Endodermal cell (in vitro differentiated cells): ENCODE measurements at regions not wholly inside any gene's neighbourhood (a gene's known extent, or its start where the extent isn't known, plus 50 kb on each side); places are given as distances from the start of the nearest gene placed in this dataset.

Experiments
- DNase-seq: peaks from one replicate; pipeline ENCODE4 v3.0.0-alpha.2; 2017
- H3K27ac ChIP-seq: 2 replicates; pipeline ENCODE4 v1.5.1; 2013; ENCODE audit warnings: mild to moderate bottlenecking, low read depth, low read length, moderate library complexity
- H3K27me3 ChIP-seq: 2 replicates; pipeline ENCODE4 v1.6.1; 2013; ENCODE audit warnings: mild to moderate bottlenecking, low read length, moderate library complexity; ENCODE audit not compliant: insufficient read depth, control insufficient read depth, poor library complexity, severe bottlenecking
- H3K36me3 ChIP-seq: 2 replicates; pipeline ENCODE4 v1.7.0; 2013; ENCODE audit warnings: mild to moderate bottlenecking, low read length, moderate library complexity; ENCODE audit not compliant: control insufficient read depth, insufficient read depth
- H3K4me1 ChIP-seq: one replicate; pipeline ENCODE4 v1.7.0; 2013; ENCODE audit warnings: low read length; ENCODE audit not compliant: control insufficient read depth, insufficient read depth
- H3K4me3 ChIP-seq: 2 replicates; pipeline ENCODE4 v1.5.1; 2013; ENCODE audit warnings: mild to moderate bottlenecking, low read length, moderate library complexity
- H3K9ac ChIP-seq: 2 replicates; pipeline ENCODE4 v1.6.1; 2013; ENCODE audit warnings: mild to moderate bottlenecking, low read length, moderate library complexity; ENCODE audit not compliant: poor library complexity, severe bottlenecking; ENCODE audit errors: extremely low read depth
- H3K9me3 ChIP-seq: 2 replicates; pipeline ENCODE4 v1.6.1; 2013; ENCODE audit warnings: mild to moderate bottlenecking, low read length, moderate library complexity; ENCODE audit not compliant: control insufficient read depth
- H3K27ac Mint-ChIP-seq: 2 replicates; pipeline ENCODE4 v1.8.0; 2020; ENCODE audit warnings: mixed read lengths
- H3K27me3 Mint-ChIP-seq: 2 replicates; pipeline ENCODE4 v1.8.0; 2021; ENCODE audit warnings: mild to moderate bottlenecking, mixed read lengths; ENCODE audit not compliant: insufficient read depth
- H3K36me3 Mint-ChIP-seq: 2 replicates; pipeline ENCODE4 v1.8.0; 2020; ENCODE audit warnings: low read depth, mixed read lengths
- H3K4me1 Mint-ChIP-seq: 2 replicates; pipeline ENCODE4 v1.8.0; 2020; ENCODE audit warnings: mixed read lengths
- H3K4me3 Mint-ChIP-seq: 2 replicates; pipeline ENCODE4 v1.8.0; 2020; ENCODE audit warnings: mild to moderate bottlenecking, moderate library complexity, mixed read lengths
- H3K9me3 Mint-ChIP-seq: 2 replicates; pipeline ENCODE4 v1.8.0; 2020; ENCODE audit warnings: mild to moderate bottlenecking, mixed read lengths
- CTCF ChIP-seq: fragments of 200-600 bp; sonication (generic); conservative IDR thresholded peaks from 2 replicates; pipeline ENCODE4 v1.5.0; 2021; ENCODE audit warnings: antibody characterized with exemption, mild to moderate bottlenecking
- WGBS, 2 experiments: methylation state at CpG; one replicate each; pipeline versions ENCODE4 v1.1.5 to v1.1.7; 2013; ENCODE audit warnings: missing lambda C conversion rate in 2 of 2, mixed read lengths in 1 of 2; ENCODE audit not compliant: insufficient coverage in 1 of 2, insufficient read length in 1 of 2; 5-methylcytosine and 5-hydroxymethylcytosine counted together

GRCh38 chr3:188076176-188076575 lies 77.8 kb upstream of the LPP start:
- DNase-seq, result no peak
- H3K9ac ChIP-seq, result no peak overlapping the region
- no peaks in the 10 kb centered on the region for H3K4me1 ChIP-seq
- no peaks in the 10 kb centered on the region for H3K27me3 ChIP-seq
- H3K4me3 ChIP-seq, result no peak overlapping the region
- Mint-ChIP-seq H3K4me3 (no peak overlapping the region), H3K27me3 (no peaks in the 10 kb centered on the region), H3K36me3 (no peaks in the 10 kb centered on the region), H3K27ac (no peak overlapping the region), H3K9me3 (peaks cover 7% of the 10 kb centered on the region), H3K4me1 (no peaks in the 10 kb centered on the region)
- 90 to 91% methylated on average over 4 of the region's 4 CpGs for WGBS, 2 experiments
- no peaks in the 10 kb centered on the region for H3K36me3 ChIP-seq
- TF ChIP-seq CTCF, result no peak
- no peaks in the 10 kb centered on the region for H3K9me3 ChIP-seq
- H3K27ac ChIP-seq, result no peak overlapping the region

- Mint-ChIP-seq H3K9me3 (peaks cover 7% of the 10 kb centered on the region), H3K4me3 (no peak overlapping the region), H3K27me3 (no peaks in the 10 kb centered on the region), H3K27ac (no peak overlapping the region), H3K4me1 (no peaks in the 10 kb centered on the region), H3K36me3 (no peaks in the 10 kb centered on the region)
- Histone ChIP-seq H3K9me3 (no peaks in the 10 kb centered on the region), H3K27ac (no peak overlapping the region), H3K9ac (no peak overlapping the region), H3K27me3 (no peaks in the 10 kb centered on the region), H3K36me3 (no peaks in the 10 kb centered on the region), H3K4me3 (no peak overlapping the region), H3K4me1 (no peaks in the 10 kb centered on the region)
- no peak for TF ChIP-seq CTCF
- no peak for DNase-seq
- WGBS, 2 experiments, result 82 to 86% methylated on average over 7 to 8 of the region's 8 CpGs
Observed at GRCh38 chr3:188077160-188077799, 76.7 kb upstream of the LPP start.

GRCh38 chr3:188080091-188080490 lies 73.9 kb upstream of the LPP start:
- no peaks in the 10 kb centered on the region for H3K36me3 ChIP-seq
- WGBS, 2 experiments, result 86% methylated on average over 2 of the region's 2 CpGs; no CpG with 5 or more reads in 1 of the 2 experiments

More at GRCh38 chr3:188080091-188080490, 73.9 kb upstream of the LPP start:
- Mint-ChIP-seq H3K4me1 (no peaks in the 10 kb centered on the region), H3K4me3 (no peak overlapping the region), H3K27me3 (no peaks in the 10 kb centered on the region), H3K9me3 (peaks cover 7% of the 10 kb centered on the region), H3K27ac (no peak overlapping the region), H3K36me3 (no peaks in the 10 kb centered on the region)
- Histone ChIP-seq H3K27ac (no peak overlapping the region), H3K4me1 (no peaks in the 10 kb centered on the region), H3K27me3 (no peaks in the 10 kb centered on the region), H3K9me3 (no peaks in the 10 kb centered on the region), H3K9ac (no peak overlapping the region), H3K4me3 (no peak overlapping the region)
- no peak for DNase-seq
- no peak for TF ChIP-seq CTCF
